ENCODE measurements at regions not wholly inside any gene's neighbourhood (a gene's known extent, or its start where the extent isn't known, plus 50 kb on each side); places are given as distances from the start of the nearest gene placed in this dataset.

- Histone ChIP-seq H3K27ac (replicated peaks; ENCODE audit: low read length) (no peak overlapping the region), H3K27me3 (ENCODE audit: control insufficient read depth in 3 of 3, insufficient read depth in 3 of 3, low read depth in 1 of 3, low read length in 3 of 3) (no peaks in the 10 kb centered on the region), H3K18ac (ENCODE audit: low read length) (no peak overlapping the region), H3K9ac (ENCODE audit: low read depth, low read length, poor library complexity) (no peak overlapping the region), H3K4me2 (ENCODE audit: insufficient read depth, low read length, poor library complexity, severe bottlenecking) (no peak overlapping the region), H2BK5ac (ENCODE audit: low read length) (no peak overlapping the region), H3K4me3 (ENCODE audit: low read length in 2 of 2) (no peak overlapping the region), H3K14ac (ENCODE audit: low read length) (no peak overlapping the region), H2BK12ac (ENCODE audit: low read length) (no peak overlapping the region), H3K4ac (ENCODE audit: low read length) (no peak overlapping the region), H2AK5ac (ENCODE audit: low read depth, low read length) (no peak overlapping the region), H2BK15ac (ENCODE audit: low read length) (no peak overlapping the region), H3K79me1 (ENCODE audit: low read depth, low read length) (no peaks in the 10 kb centered on the region), H2BK120ac (ENCODE audit: low read depth, low read length) (no peak overlapping the region), H3K4me1 (ENCODE audit: control insufficient read depth in 2 of 2, insufficient read depth in 1 of 2, low read depth in 1 of 2, low read length in 2 of 2) (peaks cover 14 to 15% of the 10 kb centered on the region in 2 donors), H2AFZ (ENCODE audit: low read length) (no peak overlapping the region), H3K23ac (ENCODE audit: low read depth, low read length, poor library complexity) (no peak overlapping the region), H3K36me3 (replicated peaks in 1 of 2; ENCODE audit: control insufficient read depth in 2 of 2, insufficient read depth in 2 of 2, low read length in 2 of 2) (no peaks in the 10 kb centered on the region), H3K9me3 (replicated peaks in 1 of 2; ENCODE audit: control insufficient read depth in 2 of 2, insufficient read depth in 1 of 2, low read depth in 1 of 2, low read length in 2 of 2) (no peaks in the 10 kb centered on the region), H4K91ac (ENCODE audit: low read depth, low read length, poor library complexity) (no peak overlapping the region), H4K8ac (ENCODE audit: low read depth, low read length) (no peak overlapping the region)
- WGBS, 2 donors (ENCODE audit: extremely low coverage in 2 of 2, insufficient read length in 2 of 2, insufficient replicate concordance in 1 of 2), result no CpG with 5 or more reads among the region's 4 CpGs
- DNase-seq (ENCODE audit: low spot score), result no peak
Observed at GRCh38 chr15:62498278-62498677, 333.2 kb upstream of the C2CD4B start.

DNA sequence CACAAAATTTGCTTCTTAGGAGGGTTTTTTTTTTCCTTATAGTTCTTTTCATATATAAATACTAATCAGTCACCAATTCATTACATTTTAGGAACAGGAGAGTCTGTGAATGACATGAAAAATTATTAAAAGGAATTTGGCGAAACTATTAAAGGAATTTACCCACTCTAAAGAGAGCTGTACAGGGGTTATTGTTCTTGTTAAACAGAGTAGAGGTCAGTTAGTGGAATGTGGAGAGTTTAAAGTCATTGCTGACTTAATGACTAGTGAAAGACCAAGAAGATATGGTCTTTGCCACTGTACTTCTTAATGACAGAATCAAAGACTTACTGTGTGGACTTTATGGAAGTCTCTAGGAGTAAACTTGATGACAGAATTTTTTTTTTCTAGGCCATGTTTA is 333.6 kb upstream of the C2CD4B start:
- Histone ChIP-seq H4K8ac (ENCODE audit: low read depth, low read length) (no peak overlapping the region), H4K91ac (ENCODE audit: low read depth, low read length, poor library complexity) (no peak overlapping the region), H3K4ac (ENCODE audit: low read length) (no peak overlapping the region), H3K14ac (ENCODE audit: low read length) (no peak overlapping the region), H2BK5ac (ENCODE audit: low read length) (no peak overlapping the region), H2AFZ (ENCODE audit: low read length) (no peak overlapping the region), H2BK12ac (ENCODE audit: low read length) (no peak overlapping the region), H3K4me1 (ENCODE audit: control insufficient read depth in 2 of 2, insufficient read depth in 1 of 2, low read depth in 1 of 2, low read length in 2 of 2) (peaks cover 17 to 20% of the 10 kb centered on the region in 2 donors), H2BK120ac (ENCODE audit: low read depth, low read length) (no peak overlapping the region), H3K23ac (ENCODE audit: low read depth, low read length, poor library complexity) (no peak overlapping the region), H3K9me3 (replicated peaks in 1 of 2; ENCODE audit: control insufficient read depth in 2 of 2, insufficient read depth in 1 of 2, low read depth in 1 of 2, low read length in 2 of 2) (no peaks in the 10 kb centered on the region), H3K27ac (replicated peaks; ENCODE audit: low read length) (no peak overlapping the region), H3K9ac (ENCODE audit: low read depth, low read length, poor library complexity) (no peak overlapping the region), H3K27me3 (ENCODE audit: control insufficient read depth in 3 of 3, insufficient read depth in 3 of 3, low read depth in 1 of 3, low read length in 3 of 3) (no peaks in the 10 kb centered on the region), H3K18ac (ENCODE audit: low read length) (no peak overlapping the region), H2AK5ac (ENCODE audit: low read depth, low read length) (no peak overlapping the region), H3K36me3 (replicated peaks in 1 of 2; ENCODE audit: control insufficient read depth in 2 of 2, insufficient read depth in 2 of 2, low read length in 2 of 2) (no peaks in the 10 kb centered on the region), H2BK15ac (ENCODE audit: low read length) (no peak overlapping the region), H3K79me1 (ENCODE audit: low read depth, low read length) (no peaks in the 10 kb centered on the region), H3K4me2 (ENCODE audit: insufficient read depth, low read length, poor library complexity, severe bottlenecking) (no peak overlapping the region), H3K4me3 (ENCODE audit: low read length in 2 of 2) (no peak overlapping the region)
- no peak for DNase-seq (ENCODE audit: low spot score)
- WGBS, 2 donors (ENCODE audit: extremely low coverage in 2 of 2, insufficient read length in 2 of 2, insufficient replicate concordance in 1 of 2), result no CpG with 5 or more reads among the region's 1 CpG

GRCh38 chr15:62500325-62500724 is 335.2 kb upstream of the C2CD4B start:
- H3K27ac ChIP-seq (replicated peaks; ENCODE audit: low read length), result no peak overlapping the region
- H3K9me3 ChIP-seq (replicated peaks in 1 of 2; ENCODE audit: control insufficient read depth in 2 of 2, insufficient read depth in 1 of 2, low read depth in 1 of 2, low read length in 2 of 2), result no peaks in the 10 kb centered on the region
- H3K4me1 ChIP-seq (ENCODE audit: control insufficient read depth in 2 of 2, insufficient read depth in 1 of 2, low read depth in 1 of 2, low read length in 2 of 2), result peaks cover 12% of the 10 kb centered on the region in 2 donors
- no peak overlapping the region for H3K23ac ChIP-seq (ENCODE audit: low read depth, low read length, poor library complexity)
- H3K18ac ChIP-seq (ENCODE audit: low read length), result no peak overlapping the region
- DNase-seq (ENCODE audit: low spot score), result no peak
- no peaks in the 10 kb centered on the region for H3K27me3 ChIP-seq (ENCODE audit: control insufficient read depth in 3 of 3, insufficient read depth in 3 of 3, low read depth in 1 of 3, low read length in 3 of 3)
- H2AFZ ChIP-seq (ENCODE audit: low read length), result no peak overlapping the region
- H3K79me1 ChIP-seq (ENCODE audit: low read depth, low read length), result no peaks in the 10 kb centered on the region
- no peak overlapping the region for H3K4me3 ChIP-seq (ENCODE audit: low read length in 2 of 2)
- no peak overlapping the region for H3K9ac ChIP-seq (ENCODE audit: low read depth, low read length, poor library complexity)
- H2BK5ac ChIP-seq (ENCODE audit: low read length), result no peak overlapping the region
- no peaks in the 10 kb centered on the region for H3K36me3 ChIP-seq (replicated peaks in 1 of 2; ENCODE audit: control insufficient read depth in 2 of 2, insufficient read depth in 2 of 2, low read length in 2 of 2)
- no peak overlapping the region for H4K8ac ChIP-seq (ENCODE audit: low read depth, low read length)
- H3K14ac ChIP-seq (ENCODE audit: low read length), result no peak overlapping the region
- H2BK12ac ChIP-seq (ENCODE audit: low read length), result no peak overlapping the region
- H3K4me2 ChIP-seq (ENCODE audit: insufficient read depth, low read length, poor library complexity, severe bottlenecking), result no peak overlapping the region
- no peak overlapping the region for H2BK15ac ChIP-seq (ENCODE audit: low read length)
- WGBS, 2 donors (ENCODE audit: extremely low coverage in 2 of 2, insufficient read length in 2 of 2, insufficient replicate concordance in 1 of 2), result no CpG with 5 or more reads among the region's 1 CpG
- H2AK5ac ChIP-seq (ENCODE audit: low read depth, low read length), result no peak overlapping the region
- no peak overlapping the region for H4K91ac ChIP-seq (ENCODE audit: low read depth, low read length, poor library complexity)
- no peak overlapping the region for H3K4ac ChIP-seq (ENCODE audit: low read length)
- no peak overlapping the region for H2BK120ac ChIP-seq (ENCODE audit: low read depth, low read length)

GRCh38 chr15:62502451-62502850 is 337.4 kb upstream of the C2CD4B start:
- peaks cover 11 to 16% of the 10 kb centered on the region in 2 donors for H3K4me1 ChIP-seq (ENCODE audit: control insufficient read depth in 2 of 2, insufficient read depth in 1 of 2, low read depth in 1 of 2, low read length in 2 of 2)
- no peak for DNase-seq (ENCODE audit: low spot score)
- WGBS, 2 donors (ENCODE audit: extremely low coverage in 2 of 2, insufficient read length in 2 of 2, insufficient replicate concordance in 1 of 2), result no CpG with 5 or more reads among the region's 5 CpGs
- no peaks in the 10 kb centered on the region for H3K36me3 ChIP-seq (replicated peaks in 1 of 2; ENCODE audit: control insufficient read depth in 2 of 2, insufficient read depth in 2 of 2, low read length in 2 of 2)
- no peak overlapping the region for H2BK120ac ChIP-seq (ENCODE audit: low read depth, low read length)
- no peak overlapping the region for H3K4me2 ChIP-seq (ENCODE audit: insufficient read depth, low read length, poor library complexity, severe bottlenecking)
- H3K23ac ChIP-seq (ENCODE audit: low read depth, low read length, poor library complexity), result no peak overlapping the region
- H3K4ac ChIP-seq (ENCODE audit: low read length), result no peak overlapping the region
- no peak overlapping the region for H4K8ac ChIP-seq (ENCODE audit: low read depth, low read length)
- H3K27me3 ChIP-seq (ENCODE audit: control insufficient read depth in 3 of 3, insufficient read depth in 3 of 3, low read depth in 1 of 3, low read length in 3 of 3), result no peaks in the 10 kb centered on the region
- H3K9ac ChIP-seq (ENCODE audit: low read depth, low read length, poor library complexity), result no peak overlapping the region
- H3K79me1 ChIP-seq (ENCODE audit: low read depth, low read length), result no peaks in the 10 kb centered on the region
- H2BK12ac ChIP-seq (ENCODE audit: low read length), result no peak overlapping the region
- no peaks in the 10 kb centered on the region for H3K9me3 ChIP-seq (replicated peaks in 1 of 2; ENCODE audit: control insufficient read depth in 2 of 2, insufficient read depth in 1 of 2, low read depth in 1 of 2, low read length in 2 of 2)
- H2AK5ac ChIP-seq (ENCODE audit: low read depth, low read length), result no peak overlapping the region
- no peak overlapping the region for H3K14ac ChIP-seq (ENCODE audit: low read length)
- no peak overlapping the region for H2BK5ac ChIP-seq (ENCODE audit: low read length)
- H3K4me3 ChIP-seq (ENCODE audit: low read length in 2 of 2), result no peak overlapping the region
- no peak overlapping the region for H2AFZ ChIP-seq (ENCODE audit: low read length)
- no peak overlapping the region for H4K91ac ChIP-seq (ENCODE audit: low read depth, low read length, poor library complexity)
- no peak overlapping the region for H2BK15ac ChIP-seq (ENCODE audit: low read length)
- H3K27ac ChIP-seq (replicated peaks; ENCODE audit: low read length), result no peak overlapping the region
- no peak overlapping the region for H3K18ac ChIP-seq (ENCODE audit: low read length)
